Head of caudate nucleus (tissue), 42 donors: ENCODE measurements at regions not wholly inside any gene's neighbourhood (a gene's known extent, or its start where the extent isn't known, plus 50 kb on each side); places are given as distances from the start of the nearest gene placed in this dataset.
"Not testable (repeated sequence)": the region's sequence is repeated elsewhere in the genome, so short reads cannot be mapped to it uniquely, and the experiment has no call there.

Experiments used
- DNase-seq, 42 donors: peaks; one replicate each; pipeline versions ENCODE4 v3.0.0 to v3.0.0-alpha.2; 2020 to 2021; ENCODE audit warnings: mixed read lengths in 7 of 42
- intact Hi-C: fragments of 100-400 bp; cut with DNase I; formaldehyde crosslinking; loops from one replicate; pipeline ENCODE4 v1.15.0; 2022

DNA sequence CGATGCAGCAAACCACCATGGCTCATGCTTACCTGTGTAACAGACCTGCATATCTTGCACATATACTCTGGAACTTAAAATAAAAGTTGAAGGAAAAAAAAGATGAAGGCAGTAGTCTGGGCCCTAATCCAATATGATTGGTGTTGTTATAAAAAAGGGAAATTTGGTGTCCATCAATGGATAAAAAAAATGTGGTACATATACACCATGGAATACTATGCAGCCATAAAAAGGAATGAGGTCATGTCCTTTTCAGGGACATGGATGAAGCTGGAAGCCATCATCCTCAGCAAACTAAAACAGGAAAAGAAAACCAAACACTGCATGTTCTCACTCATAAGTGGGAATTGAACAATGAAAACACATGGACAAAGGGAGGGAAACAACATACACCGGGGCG, 74.1 kb upstream of the GPR101 start:
- intact Hi-C loops, DNase-seq: not testable (repeated sequence)

DNA sequence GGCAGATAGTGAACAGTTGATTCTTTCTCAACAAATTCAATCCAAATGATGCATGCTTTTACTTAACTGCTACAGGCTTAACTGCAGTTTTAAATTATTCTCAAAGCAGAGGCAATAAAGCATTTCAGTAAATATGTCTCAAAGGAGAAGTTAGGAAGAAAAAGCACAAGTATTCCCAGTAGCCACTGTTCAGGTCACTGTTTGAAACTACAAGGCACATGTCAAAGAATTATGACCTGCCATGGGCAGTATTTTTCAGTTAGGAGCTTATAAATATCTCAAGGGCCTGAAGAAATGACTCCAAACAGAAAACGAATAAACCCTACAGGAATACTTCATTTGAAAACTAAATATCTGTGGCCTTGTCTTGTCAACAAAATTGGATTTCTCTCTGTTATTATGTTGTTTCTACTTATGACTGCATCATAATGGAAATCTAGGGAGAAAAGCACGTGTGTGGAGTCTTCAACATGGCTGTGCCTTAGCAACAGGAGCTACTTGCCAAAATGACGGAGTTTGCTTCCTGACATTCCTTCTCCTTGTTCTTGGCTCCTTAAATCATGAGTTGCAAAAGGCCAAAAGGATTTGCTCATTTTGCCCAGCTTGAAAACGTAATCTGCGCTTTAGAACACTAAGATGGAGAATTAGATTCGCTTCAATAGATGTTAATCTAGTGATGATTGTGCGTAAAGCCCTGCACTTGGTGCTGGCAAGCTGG, 67.6 kb upstream of the GPR101 start:
- intact Hi-C loops, result no loop called here
- no peak for DNase-seq
